HepG2 (cell line): ENCODE measurements at regions not wholly inside any gene's neighbourhood (a gene's known extent, or its start where the extent isn't known, plus 50 kb on each side); places are given as distances from the start of the nearest gene placed in this dataset.

Source experiments
- CEBPB ChIP-seq: IDR thresholded peaks from 2 replicates; pipeline ENCODE4 v1.6.1; 2011; ENCODE audit warnings: low read depth, low read length, improper control_type of control experiment, borderline replicate concordance
- MTF2 ChIP-seq: sonication (generic); formaldehyde crosslinking; IDR thresholded peaks from 2 replicates; pipeline ENCODE4 v1.5.0; 2020; ENCODE audit warnings: missing genetic modification reagents, borderline replicate concordance
- ZNF207 ChIP-seq: fragments of 450-650 bp; IDR thresholded peaks from 2 replicates; pipeline ENCODE4 v1.6.1; 2016; ENCODE audit warnings: antibody characterized with exemption, borderline replicate concordance
- TF ChIP-seq, protein P1 (sequence below): fragments of 450-650 bp; IDR thresholded peaks from 2 replicates; pipeline ENCODE4 v1.6.1; 2016
- TF ChIP-seq, protein P2 (sequence below): sonication (generic); formaldehyde crosslinking; IDR thresholded peaks from 2 replicates; pipeline ENCODE4 v1.4.0; 2020; ENCODE audit warnings: missing genetic modification reagents
- TF ChIP-seq, protein P3 (sequence below): sonication (generic); formaldehyde crosslinking; IDR thresholded peaks from 2 replicates; pipeline ENCODE4 v1.5.0; 2020; ENCODE audit warnings: mild to moderate bottlenecking, missing genetic modification reagents, moderate library complexity

DNA sequence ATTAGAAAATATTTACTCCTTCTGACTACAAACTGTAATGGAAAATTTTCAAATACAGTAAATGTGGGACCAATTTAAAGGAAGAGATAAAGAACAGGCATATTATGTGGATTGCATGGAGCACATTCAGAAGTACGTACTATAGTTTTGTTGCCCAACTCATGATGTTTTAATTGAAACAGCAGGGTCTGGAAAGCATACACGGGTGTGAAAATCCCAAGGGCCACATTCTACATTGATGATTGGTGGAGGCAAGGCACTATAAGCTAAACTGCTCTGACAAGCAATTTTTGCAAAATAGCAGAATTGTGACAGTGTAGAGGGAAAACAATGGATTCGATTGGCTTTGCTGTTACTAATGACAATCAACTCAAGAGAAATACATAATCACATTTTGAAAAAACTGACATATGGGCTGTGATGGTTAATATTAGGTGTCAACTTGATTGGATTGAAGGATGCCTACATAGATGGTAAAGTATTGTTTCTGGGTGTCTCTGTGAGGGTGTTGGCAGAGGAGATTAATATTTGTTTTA lies 458.6 kb downstream of the PYDC2 start:
- TF ChIP-seq, protein P1, sequence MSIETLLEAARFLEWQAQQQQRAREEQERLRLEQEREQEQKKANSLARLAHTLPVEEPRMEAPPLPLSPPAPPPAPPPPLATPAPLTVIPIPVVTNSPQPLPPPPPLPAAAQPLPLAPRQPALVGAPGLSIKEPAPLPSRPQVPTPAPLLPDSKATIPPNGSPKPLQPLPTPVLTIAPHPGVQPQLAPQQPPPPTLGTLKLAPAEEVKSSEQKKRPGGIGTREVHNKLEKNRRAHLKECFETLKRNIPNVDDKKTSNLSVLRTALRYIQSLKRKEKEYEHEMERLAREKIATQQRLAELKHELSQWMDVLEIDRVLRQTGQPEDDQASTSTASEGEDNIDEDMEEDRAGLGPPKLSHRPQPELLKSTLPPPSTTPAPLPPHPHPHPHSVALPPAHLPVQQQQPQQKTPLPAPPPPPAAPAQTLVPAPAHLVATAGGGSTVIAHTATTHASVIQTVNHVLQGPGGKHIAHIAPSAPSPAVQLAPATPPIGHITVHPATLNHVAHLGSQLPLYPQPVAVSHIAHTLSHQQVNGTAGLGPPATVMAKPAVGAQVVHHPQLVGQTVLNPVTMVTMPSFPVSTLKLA: no peak
- TF ChIP-seq MTF2 (CRISPR knock-in tag) (no peak), ZNF207 (no peak), CEBPB (no peak)
- TF ChIP-seq, protein P2, sequence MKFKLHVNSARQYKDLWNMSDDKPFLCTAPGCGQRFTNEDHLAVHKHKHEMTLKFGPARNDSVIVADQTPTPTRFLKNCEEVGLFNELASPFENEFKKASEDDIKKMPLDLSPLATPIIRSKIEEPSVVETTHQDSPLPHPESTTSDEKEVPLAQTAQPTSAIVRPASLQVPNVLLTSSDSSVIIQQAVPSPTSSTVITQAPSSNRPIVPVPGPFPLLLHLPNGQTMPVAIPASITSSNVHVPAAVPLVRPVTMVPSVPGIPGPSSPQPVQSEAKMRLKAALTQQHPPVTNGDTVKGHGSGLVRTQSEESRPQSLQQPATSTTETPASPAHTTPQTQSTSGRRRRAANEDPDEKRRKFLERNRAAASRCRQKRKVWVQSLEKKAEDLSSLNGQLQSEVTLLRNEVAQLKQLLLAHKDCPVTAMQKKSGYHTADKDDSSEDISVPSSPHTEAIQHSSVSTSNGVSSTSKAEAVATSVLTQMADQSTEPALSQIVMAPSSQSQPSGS (CRISPR knock-in tag): no peak
- TF ChIP-seq, protein P3, sequence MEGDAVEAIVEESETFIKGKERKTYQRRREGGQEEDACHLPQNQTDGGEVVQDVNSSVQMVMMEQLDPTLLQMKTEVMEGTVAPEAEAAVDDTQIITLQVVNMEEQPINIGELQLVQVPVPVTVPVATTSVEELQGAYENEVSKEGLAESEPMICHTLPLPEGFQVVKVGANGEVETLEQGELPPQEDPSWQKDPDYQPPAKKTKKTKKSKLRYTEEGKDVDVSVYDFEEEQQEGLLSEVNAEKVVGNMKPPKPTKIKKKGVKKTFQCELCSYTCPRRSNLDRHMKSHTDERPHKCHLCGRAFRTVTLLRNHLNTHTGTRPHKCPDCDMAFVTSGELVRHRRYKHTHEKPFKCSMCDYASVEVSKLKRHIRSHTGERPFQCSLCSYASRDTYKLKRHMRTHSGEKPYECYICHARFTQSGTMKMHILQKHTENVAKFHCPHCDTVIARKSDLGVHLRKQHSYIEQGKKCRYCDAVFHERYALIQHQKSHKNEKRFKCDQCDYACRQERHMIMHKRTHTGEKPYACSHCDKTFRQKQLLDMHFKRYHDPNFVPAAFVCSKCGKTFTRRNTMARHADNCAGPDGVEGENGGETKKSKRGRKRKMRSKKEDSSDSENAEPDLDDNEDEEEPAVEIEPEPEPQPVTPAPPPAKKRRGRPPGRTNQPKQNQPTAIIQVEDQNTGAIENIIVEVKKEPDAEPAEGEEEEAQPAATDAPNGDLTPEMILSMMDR (CRISPR knock-in tag): no peak
